Astrocyte of the cerebellum (primary cell): ENCODE measurements at regions not wholly inside any gene's neighbourhood (a gene's known extent, or its start where the extent isn't known, plus 50 kb on each side); places are given as distances from the start of the nearest gene placed in this dataset.

Source experiments
- DNase-seq: peaks from one replicate; pipeline ENCODE4 v3.0.0-alpha.2; 2011; ENCODE audit warnings: low read depth
- H3K4me3 ChIP-seq: 2 replicates; pipeline ENCODE4 v1.5.1; 2011; ENCODE audit warnings: mild to moderate bottlenecking, low read depth, low read length, moderate library complexity
- in situ Hi-C: cut with HindIII; loops from 2 replicates; pipeline ENCODE4 v1.10.0; 2017; ENCODE audit warnings: low sequenced_read_pairs
- TF ChIP-seq, protein P1 (sequence below): IDR thresholded peaks from 2 replicates; pipeline ENCODE4 v1.5.1; 2012; ENCODE audit warnings: low read length, low read depth, moderate library complexity, mild to moderate bottlenecking; ENCODE audit errors: missing control alignments

DNA sequence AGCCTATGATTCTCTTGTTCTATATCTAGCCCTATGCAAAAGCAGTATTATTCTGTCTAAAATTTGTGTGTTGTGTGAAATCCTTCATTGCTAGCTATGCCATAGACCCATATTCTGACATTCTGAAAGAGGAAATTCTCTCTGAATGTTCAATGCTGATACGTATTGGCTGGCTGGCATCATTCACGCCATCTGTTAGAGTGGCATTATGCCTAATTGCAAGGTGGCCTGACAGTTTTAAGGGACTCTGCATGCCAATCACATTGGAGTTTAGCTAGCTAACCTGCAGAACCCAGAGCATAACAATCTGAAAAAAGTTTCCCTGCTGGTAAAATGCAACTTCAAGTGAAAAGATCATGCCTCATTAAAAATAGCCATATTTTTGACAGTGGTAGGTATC lies 316.0 kb downstream of the SOX11 start:
- TF ChIP-seq, protein P1, sequence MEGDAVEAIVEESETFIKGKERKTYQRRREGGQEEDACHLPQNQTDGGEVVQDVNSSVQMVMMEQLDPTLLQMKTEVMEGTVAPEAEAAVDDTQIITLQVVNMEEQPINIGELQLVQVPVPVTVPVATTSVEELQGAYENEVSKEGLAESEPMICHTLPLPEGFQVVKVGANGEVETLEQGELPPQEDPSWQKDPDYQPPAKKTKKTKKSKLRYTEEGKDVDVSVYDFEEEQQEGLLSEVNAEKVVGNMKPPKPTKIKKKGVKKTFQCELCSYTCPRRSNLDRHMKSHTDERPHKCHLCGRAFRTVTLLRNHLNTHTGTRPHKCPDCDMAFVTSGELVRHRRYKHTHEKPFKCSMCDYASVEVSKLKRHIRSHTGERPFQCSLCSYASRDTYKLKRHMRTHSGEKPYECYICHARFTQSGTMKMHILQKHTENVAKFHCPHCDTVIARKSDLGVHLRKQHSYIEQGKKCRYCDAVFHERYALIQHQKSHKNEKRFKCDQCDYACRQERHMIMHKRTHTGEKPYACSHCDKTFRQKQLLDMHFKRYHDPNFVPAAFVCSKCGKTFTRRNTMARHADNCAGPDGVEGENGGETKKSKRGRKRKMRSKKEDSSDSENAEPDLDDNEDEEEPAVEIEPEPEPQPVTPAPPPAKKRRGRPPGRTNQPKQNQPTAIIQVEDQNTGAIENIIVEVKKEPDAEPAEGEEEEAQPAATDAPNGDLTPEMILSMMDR = no peak
- DNase-seq = no peak
- in situ Hi-C loops = no loop called here
- H3K4me3 ChIP-seq = no peak overlapping the region

GRCh38 chr2:6008726-6009125 lies 316.5 kb downstream of the SOX11 start:
- H3K4me3 ChIP-seq = no peak overlapping the region
- in situ Hi-C loops = no loop called here
- TF ChIP-seq, protein P1 = no peak
- no peak for DNase-seq

- in situ Hi-C loops = no loop called here
- no peak overlapping the region for H3K4me3 ChIP-seq
- TF ChIP-seq, protein P1 = no peak
- DNase-seq = no peak
Observed at GRCh38 chr2:6010163-6010562, 318.0 kb downstream of the SOX11 start.

GRCh38 chr2:6011921-6012320 lies 319.7 kb downstream of the SOX11 start:
- H3K4me3 ChIP-seq = no peak overlapping the region
- in situ Hi-C loops = no loop called here
- TF ChIP-seq, protein P1 = no peak

GRCh38 chr2:6017736-6018286 lies 325.6 kb downstream of the SOX11 start:
- DNase-seq = no peak
- in situ Hi-C loops = no loop called here
- TF ChIP-seq, protein P1 = no peak
- no peak overlapping the region for H3K4me3 ChIP-seq

More at GRCh38 chr2:6011921-6012320, 319.7 kb downstream of the SOX11 start:
- no peak for DNase-seq

DNA sequence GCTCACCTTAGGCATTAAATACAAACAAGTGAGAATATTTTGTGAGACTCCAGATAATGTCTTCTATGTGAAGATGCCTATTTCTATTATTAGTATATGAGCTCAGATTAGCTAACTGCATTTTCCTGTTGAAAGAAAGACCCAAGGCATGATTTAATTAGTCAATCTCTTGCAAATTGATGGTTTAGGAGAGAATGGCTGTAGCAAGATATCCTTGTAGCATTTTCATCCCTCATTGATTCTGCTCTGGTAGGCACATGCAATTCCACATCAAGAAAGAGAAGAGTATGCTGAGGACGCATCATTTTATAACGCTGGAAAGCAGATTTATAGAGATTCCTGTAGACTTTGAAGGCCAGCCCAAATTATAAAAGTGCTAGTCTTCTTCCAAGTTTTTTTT lies 332.0 kb downstream of the SOX11 start:
- in situ Hi-C loops = no loop called here
- DNase-seq = no peak
- H3K4me3 ChIP-seq = no peak overlapping the region
- TF ChIP-seq, protein P1 = no peak

GRCh38 chr2:6024784-6025183 lies 332.6 kb downstream of the SOX11 start:
- DNase-seq = no peak
- H3K4me3 ChIP-seq = no peak overlapping the region
- in situ Hi-C loops = no loop called here
- TF ChIP-seq, protein P1 = no peak
